ELR (cell line): ENCODE measurements at regions not wholly inside any gene's neighbourhood (a gene's known extent, or its start where the extent isn't known, plus 50 kb on each side); places are given as distances from the start of the nearest gene placed in this dataset.

ENCODE experiments used
- DNase-seq: peaks from one replicate; pipeline ENCODE4 v3.0.0-alpha.2; 2015; ENCODE audit warnings: low read depth

DNA sequence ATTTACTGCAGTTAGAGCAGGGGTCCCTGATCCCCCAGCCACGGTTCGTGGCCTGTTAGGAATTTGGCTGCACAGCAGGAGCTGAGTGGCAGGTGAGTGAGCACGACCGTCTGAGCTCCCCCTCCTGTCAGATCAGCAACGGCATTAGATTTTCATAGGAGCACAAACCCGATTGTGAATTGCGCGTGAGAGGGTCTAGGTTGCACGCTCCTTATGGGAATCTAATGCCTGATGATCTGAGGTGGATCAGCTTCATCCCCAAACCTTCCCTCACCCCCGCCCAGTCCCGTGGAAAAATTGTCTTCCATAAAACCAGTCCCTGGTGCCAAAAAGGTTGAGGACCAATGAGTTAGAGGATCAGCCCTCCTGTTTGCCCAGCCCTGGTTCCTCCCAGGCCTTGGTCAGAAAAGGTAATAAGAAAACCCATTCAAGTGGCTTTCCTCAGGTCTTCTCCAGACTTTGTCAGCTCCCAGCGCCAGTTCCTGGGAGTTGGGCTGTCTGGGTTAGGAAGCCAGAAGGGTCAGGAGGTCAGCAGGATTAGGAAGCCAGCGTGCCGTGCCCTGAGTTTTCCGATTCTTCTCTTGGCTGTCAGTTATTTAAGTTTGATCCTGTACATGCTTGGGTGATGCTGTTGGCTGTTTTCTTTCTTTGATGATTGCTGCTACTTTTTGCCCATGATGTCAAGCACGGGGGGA, 139.9 kb upstream of the PMEPA1 start:
- no peak for DNase-seq

DNA sequence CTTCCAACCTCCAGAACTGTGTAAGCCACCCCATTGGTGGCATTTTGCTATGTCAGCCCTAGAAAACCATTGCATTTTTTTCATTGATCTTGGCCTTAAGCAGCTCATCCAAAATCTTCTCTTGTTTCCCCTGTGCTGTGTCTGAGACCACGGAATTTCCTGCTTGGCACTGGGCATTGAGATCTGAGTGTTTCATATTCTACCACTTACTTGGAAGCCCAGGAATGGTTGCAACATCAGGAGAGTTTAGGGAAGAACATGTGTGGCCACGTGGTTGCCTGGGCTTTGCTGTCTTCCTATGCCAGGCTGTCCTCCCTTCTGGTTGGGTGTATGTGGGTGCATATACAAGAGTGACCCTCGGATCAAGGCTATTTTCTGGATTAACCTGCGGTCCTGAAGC, 139.3 kb upstream of the PMEPA1 start:
- no peak for DNase-seq

DNA sequence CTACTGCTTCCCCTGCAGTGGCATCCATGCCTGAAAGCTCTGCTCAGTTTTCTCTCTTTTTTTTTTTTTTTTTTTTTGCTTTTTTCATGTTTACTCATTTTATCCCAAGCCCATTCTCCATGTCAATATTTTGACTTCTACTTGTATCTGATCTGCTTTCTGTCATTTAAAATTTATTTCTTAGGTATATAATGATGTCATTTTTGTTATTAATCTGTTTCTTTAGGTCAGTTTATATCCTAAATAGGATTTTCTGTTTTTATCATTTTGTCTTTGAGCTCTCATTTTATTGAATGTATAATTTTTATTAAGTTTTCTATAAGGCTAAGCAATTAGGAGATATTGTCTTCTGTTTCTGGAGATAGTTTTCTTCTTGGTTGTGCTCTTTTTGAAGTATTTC, 138.5 kb upstream of the PMEPA1 start:
- DNase-seq, result no peak

DNA sequence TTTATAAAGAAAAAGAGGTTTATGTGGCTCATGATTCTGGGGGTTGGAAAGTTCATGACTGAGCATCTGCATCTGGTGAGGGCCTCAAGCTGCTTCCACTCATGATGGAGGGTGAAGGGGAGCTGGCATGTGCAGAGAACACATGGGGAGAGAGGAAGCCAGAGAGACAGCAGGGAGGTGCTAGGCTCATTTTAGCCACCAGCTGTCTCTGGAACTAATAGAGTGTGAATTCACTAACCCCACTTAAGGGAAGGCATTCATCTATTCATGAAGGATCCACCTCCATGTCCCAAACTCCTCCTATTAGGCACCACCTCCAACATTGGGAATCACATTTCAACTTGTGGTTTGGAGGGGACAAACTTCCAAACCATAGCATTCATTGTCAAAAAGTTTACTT, 137.3 kb upstream of the PMEPA1 start:
- no peak for DNase-seq

DNA sequence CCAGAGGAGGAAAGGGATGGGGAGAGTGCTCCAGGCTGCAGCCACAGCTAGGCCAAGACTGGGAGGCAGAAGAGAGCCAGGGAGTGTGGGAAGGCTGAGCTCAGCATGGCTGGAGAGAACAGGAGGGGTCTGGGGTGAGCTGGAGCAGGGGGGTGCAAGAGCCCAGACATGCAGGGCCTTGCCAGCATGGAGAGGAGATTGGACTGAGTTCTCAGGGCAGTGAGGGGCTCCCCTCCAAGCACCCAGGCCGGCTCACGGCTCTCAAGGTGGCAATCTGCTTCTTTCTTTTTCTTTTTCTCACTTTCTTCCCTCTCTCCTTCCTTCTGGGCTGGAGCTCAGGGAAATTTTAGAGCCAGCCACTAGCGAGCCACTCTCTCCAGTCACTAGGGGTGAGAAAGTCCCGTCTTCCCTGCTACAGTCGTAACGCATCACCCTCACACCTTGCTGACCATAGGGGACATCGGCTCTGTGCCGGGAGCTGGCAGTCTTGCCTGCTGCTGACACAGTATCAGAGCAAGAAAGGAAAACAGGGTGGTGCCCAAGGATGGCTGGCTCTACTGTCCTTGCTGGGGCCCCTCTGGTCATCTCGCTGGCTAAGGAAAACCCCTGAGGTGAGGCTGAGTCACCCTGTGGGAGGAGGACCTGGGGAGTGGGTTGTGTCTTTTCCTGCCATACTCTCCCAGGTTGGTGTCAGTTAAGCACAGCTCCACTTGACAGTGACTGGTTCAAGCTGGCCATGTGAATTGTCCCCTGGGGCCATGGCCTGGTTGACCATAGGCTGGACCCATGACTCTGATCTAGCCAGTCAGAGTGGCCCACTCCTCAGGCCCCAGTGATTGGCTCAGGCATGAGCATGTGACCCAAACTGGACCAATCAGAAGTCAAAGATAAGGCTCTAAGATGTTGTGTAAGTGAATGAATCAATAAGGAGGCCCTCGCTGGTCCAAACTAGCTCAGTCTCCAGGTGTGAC, 135.1 kb upstream of the PMEPA1 start:
- DNase-seq, result no peak

DNA sequence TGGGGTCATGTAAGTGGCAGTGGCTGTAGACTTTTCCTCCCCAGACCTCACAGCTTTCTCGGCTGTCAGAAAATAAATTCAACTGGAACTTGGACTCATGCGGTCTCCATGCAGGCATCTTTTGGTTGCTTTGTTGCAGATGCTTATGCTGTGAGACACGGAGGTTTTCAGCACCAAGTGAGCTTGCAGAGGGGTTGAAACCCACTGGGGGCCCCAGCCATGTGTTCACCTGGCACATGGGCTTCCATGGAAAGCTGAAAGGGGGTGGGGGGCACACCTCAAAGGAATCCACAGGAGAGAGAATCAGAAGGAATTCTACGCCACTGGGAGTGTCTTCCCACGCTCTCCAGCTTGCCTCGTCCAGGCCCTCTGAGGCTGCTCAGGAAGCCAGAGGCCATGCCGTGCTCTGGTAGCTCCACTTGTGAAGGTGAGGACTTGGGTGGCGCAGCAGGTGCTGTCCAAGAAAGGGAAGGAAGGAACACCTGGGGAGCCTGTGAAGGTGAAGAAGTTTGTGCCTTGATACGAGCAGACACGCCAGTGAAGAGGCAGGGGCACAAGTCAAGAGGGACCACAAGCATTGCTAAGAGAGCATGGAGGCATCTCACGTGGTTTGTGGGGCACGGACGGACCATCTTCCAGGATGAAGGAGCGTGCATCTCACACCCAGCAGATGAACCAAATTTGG, 134.3 kb upstream of the PMEPA1 start:
- DNase-seq, result no peak

DNA sequence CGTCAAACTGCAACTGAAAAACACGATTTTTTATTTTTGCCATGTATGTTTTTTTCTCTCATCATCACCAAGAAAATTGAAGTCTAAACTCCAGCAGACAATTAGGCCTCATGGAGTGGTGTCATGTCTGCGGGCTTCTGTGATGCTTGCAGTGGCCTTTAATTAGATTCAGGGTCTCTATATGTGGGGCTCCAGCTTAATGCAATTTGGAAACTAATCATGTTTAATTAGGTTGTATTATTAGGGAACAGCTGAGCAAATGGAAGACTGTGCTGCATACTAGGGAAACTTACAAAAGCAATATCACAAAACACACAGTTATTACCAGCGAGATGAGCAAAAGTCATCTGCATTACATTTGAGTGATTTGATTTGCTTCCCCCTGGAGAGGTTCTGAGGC, 132.9 kb upstream of the PMEPA1 start:
- no peak for DNase-seq

DNA sequence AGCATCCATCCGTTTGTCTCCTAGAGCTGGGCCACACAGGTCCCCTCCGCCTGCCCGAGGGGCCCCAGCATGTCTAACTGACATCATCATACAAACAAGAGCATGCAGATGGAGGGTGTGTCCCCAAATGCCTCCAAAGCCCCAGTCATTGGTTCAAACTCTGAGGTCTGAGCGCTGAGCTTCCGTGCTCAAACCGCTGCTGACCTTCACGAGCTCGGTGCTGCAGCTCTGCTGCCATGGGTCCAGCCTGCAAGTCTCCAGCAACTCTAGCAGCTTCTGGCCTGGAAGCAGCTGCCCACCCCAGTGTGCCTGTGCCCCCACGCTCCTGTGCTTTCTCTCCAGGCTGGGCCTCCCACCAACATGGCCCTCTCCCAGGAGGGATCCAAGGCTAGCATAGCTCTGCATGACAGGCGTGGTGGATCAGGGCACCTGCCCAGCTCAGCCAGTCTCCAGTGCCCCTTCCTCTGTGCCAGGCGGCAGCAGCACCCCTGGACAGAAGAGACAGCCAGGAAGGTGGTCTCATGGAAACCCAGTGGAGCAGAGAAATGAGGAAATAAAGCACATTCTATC, 131.6 kb upstream of the PMEPA1 start:
- no peak for DNase-seq

DNA sequence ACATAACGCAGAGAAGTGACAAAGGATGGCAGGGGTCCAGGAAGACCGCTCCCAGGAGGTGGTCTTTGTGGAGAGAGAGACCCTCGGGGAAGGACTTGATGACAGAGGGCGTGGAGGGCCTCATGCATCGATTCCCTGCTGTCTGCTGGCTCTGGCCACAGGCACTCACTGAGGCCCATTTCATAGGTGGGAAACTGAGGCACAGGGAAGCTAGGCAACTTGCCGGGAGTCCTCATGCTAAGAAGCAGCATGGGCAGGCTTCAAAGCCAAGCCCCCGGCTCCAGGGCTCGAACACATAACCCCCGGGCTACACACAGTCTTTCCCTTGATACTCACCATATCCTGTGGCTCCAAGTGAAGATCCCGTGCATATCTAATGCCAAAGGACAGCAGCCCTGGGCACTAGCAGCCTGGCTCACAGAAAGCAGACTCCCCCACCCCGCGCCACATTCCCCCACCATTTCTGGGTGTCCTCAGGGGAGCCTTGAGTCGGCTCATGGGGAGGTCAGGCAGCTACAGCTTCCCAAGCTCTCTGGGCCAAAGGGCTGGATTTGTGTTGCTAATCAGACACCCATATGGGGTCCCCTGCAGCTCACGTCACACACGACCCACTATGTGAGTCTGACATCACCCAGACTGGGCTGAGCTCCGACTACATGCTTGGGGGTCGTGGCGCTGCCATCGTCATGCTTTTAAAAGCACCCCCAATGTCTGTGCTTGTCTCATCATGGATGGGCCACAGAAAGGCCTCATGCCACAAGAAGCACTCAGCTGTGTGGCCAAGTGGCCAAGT, 130.9 kb upstream of the PMEPA1 start:
- no peak for DNase-seq

DNA sequence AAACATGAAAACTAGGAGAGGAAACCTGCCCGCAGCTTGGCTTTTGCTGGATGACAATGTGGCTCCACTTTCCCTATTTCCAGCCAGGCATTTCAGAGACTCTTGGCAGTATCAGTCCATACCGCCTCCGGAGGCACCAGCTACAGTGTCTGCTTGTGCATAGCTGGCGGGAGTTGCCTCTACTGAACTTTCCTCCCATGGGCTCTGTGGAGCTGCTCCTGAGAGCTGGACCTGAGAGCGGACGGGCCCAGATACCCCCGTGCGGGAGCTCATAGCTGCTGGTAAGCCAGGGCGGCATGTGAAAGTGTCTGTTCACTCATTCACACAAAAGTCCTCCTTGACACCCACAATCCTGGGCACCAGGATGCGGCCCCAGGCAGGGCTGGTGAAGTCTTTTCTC, 130.3 kb upstream of the PMEPA1 start:
- no peak for DNase-seq

DNA sequence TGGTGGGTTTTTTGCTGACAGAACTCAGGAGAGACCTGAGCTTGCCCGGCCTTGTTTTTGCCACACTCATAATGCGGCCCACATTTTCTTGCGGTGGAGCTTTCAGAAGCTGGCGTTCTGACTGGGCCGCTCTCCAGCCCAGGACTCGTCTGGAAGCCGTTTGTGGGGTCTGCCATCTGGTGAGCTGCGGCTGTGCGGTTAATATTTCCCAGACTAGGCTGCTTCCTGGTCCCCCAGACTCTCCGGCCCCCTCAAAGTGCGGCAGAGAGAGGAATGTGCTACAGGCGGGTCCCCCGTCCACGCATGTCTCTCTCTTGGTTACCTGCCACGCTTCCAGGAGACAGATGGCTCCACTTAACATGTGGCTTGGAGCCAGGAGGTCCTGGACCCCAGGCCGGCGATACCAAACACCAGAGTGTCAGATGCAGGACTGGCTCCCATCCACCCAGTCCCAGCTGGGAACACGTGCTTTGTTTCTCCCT, 128.9 kb upstream of the PMEPA1 start:
- no peak for DNase-seq

DNA sequence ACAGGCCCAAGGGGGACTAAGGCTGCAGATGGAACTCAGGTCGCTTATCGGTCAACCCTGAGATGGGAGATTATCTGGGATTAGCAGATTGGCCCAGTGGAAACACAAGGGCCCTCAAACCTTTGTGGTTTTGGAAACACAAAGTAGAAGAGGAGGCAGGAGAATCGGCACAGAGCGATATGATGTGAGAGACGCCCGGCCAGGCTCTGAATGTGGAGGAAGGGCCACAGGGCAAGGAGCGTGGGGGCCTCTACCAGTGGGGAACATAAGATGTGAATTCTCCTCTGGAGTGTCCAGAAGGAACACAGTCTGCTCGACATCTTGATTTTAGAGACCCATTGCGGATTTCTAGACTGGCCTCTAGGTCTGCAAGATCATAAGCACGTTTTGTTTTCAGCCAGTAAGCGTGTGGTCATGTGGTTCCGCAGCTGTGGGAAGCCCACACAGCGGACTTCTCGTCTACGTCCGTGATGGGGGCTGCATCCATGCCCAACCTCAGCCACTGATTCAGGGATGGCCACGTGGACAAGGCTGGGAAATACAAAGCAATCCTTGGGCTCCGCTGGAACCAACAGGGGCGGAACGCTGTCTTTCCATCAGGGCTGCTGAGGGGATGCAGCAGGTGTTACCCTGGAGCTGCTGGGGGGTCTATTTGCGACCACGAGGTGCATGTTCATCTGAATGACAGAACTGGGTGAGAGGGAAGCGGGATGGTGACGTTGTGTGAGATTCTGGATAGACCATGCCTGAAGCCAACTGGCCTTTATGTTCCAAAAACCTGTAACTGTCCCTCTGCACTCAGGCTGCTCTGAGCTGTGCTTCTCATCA, 127.6 kb upstream of the PMEPA1 start:
- no peak for DNase-seq

DNA sequence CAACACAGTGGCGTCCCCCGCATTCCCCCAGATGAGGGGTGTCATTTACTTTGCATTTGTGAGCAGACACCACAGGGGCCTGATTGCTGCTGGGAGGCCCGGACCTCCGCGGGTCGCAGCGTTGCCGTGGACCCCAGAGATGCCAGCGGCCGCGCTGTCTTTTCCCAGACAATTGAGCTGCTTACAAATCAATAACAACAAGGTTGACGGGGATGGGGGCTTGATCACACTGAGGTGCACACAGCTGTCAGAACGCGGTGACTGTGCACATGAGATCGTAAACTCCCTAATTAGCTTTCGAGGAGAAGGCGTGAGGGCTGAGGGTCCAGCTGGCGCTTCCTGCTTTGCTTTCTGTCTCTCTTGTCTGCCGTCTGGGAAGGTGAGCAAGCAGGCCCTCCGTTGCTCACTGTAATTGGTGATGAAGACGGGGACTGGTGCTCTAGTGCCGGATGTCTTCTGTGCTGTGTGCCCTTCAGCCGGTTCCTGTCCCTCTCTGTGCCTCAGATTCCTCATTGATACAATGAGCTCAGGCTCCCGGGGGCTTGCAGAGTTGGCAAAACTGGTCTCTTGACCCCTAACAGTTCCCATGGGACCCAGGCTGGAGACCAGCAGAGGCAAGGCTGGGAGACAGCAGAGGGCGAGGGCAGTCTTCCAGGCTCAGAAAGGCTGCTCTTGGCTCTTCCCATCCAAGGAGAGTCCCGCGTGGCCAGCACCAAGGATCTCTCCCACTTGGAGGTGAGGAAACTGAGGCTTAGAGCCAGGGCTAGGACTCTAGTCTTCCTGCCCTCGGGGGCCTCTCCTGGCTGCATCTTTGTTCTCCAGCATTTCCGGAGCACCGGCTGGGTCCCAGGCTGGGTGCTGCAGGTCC, 126.0 kb upstream of the PMEPA1 start:
- no peak for DNase-seq

DNA sequence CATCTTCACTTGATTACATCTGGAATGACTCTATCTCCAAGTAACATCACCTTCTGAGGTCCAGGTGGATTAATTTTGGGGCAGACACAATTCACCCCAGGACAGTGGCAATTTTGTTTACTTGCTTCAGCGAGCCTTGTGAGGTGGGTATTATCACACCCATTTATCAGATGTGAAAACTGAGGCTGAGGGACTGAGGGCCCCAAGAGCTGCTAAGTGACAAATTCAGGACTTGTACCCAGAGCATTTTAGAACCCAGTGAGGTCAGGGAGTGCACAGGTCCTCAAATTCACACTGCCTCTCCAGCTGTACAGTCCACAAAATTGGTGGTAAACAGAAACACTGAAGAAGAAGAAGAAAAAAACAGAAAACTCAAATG, 125.2 kb upstream of the PMEPA1 start:
- no peak for DNase-seq

DNA sequence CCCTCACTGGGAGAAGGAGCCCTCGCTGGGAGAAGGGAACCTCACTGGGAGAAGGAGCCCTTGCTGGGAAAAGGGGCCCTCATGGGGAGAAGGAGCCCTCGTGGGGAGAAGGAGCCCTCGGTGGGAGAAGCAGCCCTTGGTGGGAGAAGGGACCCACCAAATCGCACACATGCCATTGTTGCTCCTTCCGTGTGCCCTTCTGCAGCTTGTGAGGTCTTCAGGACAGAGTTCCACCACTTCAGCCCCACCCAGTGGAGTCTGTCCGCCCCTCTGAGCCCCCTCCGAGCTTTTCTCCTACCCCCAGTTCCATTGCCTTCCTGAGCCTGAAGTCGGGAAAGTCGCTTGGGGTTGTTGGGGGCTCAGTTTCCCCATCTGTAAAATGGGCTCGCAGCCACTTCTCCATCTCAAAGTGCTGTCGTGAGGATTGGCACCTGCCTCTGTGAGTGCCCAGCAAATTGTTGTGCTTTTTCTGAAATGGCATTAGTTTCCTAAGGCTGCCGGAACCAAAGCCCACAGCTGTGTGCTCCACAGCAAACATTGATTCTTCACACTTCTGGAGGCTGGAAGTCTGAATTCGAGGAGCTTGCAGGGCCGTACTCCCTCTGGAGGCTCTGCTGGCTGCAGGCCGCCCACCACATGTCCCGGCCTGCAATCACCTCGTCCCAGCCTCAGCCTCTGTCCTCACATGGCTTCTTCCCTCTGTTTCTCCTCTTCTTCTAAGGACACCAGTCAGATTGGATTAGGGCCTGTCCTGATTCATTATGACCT, 124.7 kb upstream of the PMEPA1 start:
- DNase-seq, result peak; percentile 13

DNA sequence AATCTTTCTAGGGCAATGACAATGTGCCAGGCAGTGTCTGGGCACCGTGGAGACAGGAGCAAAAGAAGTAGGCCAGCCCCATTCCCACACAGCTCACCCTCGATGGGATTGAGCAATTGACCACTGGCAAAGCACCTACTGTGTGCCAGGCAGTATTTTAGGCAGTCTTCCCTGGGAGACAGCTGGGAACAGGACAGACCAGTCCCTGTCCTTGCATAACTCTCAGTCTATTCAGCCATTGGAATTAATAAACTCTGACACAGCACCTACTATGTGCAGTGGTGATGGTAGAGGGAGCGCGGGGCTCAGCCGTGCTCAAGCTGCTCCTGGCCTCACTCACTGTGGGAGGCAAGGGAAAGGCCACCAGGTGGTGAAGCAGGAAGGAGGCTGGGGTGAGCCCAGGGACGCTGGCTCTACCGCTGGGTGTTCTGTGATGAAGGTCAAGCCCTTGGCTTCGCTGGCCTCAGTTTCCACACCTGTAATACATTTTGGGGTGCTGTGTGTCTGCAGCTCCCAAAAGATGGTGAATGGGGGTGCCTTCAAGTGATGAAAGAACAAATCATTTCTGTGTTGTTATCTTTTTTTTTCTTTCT, 122.3 kb upstream of the PMEPA1 start:
- no peak for DNase-seq

DNA sequence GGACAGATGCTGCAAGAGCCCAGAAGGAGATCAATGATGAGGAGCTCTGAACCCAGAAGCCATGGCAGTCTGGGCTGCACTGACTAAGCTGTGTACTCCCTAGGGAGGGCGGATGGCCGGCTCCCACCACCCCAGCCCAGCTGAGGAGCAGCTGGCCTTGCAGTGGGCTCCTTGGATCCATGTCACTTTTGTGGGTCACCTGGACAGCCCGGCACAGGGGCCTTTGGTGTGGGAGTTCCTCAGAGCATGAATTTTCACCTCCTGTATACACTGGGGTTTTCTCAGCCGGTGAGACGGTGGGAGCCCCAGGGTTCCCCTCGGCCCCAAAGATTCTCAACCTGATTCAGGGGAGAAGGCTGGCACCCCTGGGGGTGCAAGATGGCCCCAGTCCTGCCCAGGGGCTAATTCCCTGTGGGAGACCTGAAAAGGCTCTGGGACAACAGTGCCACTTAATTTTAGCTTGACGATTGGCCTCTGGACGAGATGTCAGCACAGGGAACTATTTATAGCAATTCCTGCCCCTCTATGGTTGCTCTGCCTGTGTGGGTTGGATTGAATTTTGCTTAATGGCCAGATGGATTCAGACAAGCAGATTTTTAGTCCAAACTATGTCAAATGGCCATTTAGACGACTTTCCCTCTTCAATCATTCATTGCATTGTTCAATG, 121.6 kb upstream of the PMEPA1 start:
- DNase-seq, result no peak

DNA sequence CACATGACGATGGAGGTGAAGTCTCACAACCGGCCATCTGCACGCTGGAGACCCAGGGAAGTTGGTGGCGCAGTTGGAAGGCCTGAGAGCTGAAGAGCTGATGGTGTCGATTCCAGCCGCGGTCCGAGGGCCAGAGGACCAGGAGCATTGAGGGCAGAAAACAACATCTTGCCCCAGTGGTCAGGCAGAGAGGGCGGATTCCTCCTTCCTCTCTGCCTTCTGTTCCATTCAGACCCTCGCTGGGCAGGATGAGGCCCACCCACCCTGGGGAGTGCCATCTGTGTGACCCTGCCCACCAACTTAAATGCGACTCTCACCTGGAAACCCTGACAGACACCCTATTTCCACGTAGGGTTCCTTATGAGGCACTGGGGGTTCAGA, 120.7 kb upstream of the PMEPA1 start:
- DNase-seq, result no peak
